ENCODE measurements at regions not wholly inside any gene's neighbourhood (a gene's known extent, or its start where the extent isn't known, plus 50 kb on each side); places are given as distances from the start of the nearest gene placed in this dataset.
"Not testable (repeated sequence)": the region's sequence is repeated elsewhere in the genome, so short reads cannot be mapped to it uniquely, and the experiment has no call there.

DNA sequence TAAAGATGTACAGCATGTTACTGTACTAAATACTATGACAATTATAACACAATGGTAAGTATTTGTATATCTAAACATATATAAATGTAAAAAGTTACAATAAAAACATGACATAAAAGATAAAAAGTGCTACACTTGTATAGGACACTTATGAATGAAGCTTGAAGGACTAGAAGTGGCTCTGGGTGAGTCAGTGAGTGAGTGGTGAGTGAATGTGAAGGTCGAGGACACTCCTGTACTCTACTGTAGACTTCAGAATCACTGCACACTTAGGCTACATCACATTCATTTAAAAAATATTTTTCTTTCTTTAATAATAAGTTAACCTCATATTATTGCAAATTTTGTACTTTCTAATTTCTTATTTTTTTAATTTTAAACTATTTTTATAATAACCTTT is 1476.7 kb upstream of the CDH8 start:
- no peak for DNase-seq (ENCODE audit: low read depth)

- no peak for DNase-seq (ENCODE audit: low read depth)
These were observed 1461.2 kb upstream of the CDH8 start for GRCh38 chr16:63497408-63497807.

- DNase-seq (ENCODE audit: low read depth), result no peak
These were observed 1460.0 kb upstream of the CDH8 start for GRCh38 chr16:63496282-63496681.

GRCh38 chr16:63488955-63489354 is 1452.7 kb upstream of the CDH8 start:
- no peak for DNase-seq (ENCODE audit: low read depth)

GRCh38 chr16:63481060-63481459 is 1444.8 kb upstream of the CDH8 start:
- no peak for DNase-seq (ENCODE audit: low read depth)

GRCh38 chr16:63473725-63474124 is 1437.5 kb upstream of the CDH8 start:
- DNase-seq (ENCODE audit: low read depth), result no peak

DNA sequence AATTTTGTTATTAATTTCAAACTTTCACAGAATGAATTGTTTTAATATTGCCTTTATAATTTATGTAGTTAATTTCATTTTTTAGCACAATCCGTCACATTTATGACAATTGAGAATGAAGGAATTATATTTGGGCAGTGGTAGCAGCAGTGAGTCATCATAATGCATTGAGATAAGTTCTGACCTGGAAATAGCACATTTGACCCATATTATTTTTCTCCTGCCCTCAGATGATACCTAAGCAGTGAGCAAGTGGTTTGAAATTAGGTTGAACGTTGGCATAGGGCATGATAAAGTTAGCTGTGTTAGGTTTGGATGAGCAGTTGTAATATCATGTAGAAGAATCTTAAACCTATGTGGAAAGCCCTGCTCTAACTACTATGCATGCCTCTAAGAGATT is 1431.3 kb upstream of the CDH8 start:
- peak; percentile 2 for DNase-seq (ENCODE audit: low read depth)

- DNase-seq (ENCODE audit: low read depth), result no peak
These were observed 1426.1 kb upstream of the CDH8 start for GRCh38 chr16:63462316-63462715.

GRCh38 chr16:63461248-63461841 is 1425.1 kb upstream of the CDH8 start:
- peak; percentile 9 for DNase-seq (ENCODE audit: low read depth)

DNA sequence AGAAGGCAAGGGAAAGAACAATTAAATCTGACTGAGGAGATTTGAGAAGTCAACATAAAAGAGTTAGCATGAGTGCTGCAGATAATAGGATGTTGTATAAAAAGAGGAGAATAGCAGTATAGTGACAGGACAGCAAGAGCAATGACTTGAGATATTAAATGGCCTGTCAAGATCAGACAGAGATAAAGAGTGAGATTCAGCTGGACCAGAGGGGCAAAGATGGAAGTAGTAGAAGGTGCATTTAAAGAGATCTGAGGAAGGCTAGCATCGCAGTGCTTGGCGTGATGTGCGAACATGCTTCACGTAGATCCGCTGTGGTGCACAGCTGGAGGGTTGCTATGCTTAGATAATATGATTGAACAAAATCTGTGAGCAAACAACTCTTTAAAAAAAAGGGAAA is 1422.6 kb upstream of the CDH8 start:
- no peak for DNase-seq (ENCODE audit: low read depth)

DNA sequence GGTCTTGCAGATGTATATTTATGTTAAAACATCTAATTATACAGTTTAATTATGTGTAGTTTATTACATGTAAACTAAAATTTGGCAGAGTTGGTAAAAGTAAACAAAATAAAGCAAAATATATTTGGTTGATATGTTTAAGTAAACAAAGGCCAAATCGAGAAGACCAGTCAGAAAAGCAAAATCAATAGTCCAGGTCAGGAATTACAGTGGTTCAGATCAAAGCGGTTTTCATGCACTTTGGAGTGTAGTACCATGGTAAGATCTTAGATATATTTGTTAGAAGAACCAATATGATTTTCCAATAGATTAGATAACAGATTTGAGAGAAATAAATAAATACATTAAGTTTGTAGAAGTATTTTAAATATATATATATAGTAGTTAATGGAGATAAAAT is 1421.6 kb upstream of the CDH8 start:
- no peak for DNase-seq (ENCODE audit: low read depth)

DNA sequence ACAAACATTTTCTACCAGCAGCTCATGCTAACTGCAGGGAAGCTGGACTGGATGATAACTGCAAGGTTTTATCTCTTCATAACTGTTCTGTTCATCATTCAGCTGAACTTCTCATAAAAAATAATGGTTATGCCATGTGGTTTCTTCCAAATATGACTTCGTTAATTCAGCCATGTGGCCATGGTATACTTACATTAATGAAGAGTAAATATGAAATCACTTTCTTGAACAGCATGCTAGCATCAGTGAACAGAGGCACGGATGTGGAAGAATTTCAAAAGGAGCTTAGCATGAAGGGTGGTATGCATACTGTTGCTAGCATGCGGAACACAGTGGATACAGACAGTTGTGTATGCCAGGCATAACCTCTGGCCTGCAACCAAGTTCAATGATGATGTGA is 1417.0 kb upstream of the CDH8 start:
- DNase-seq (ENCODE audit: low read depth), result no peak

DNA sequence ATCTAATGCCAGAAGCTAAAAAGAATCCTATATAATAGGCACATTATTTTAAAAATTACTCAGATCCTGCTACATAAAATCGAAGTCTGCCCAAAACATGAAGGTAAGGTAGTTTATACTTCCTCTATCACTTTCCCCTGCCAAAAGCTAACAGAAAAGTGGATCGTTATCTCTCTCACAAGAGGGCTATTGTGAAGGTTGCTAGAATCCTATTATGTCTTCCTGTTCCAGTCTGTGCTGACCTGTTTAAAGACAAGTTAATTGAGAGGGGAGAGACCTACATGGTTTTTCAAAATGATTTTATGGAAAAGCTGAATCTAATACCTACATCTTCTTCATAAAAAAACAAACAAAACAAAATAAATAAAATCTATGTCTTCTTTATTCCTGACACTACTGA is 1410.9 kb upstream of the CDH8 start:
- DNase-seq (ENCODE audit: low read depth), result no peak

GRCh38 chr16:63442246-63442645 is 1406.0 kb upstream of the CDH8 start:
- no peak for DNase-seq (ENCODE audit: low read depth)

DNA sequence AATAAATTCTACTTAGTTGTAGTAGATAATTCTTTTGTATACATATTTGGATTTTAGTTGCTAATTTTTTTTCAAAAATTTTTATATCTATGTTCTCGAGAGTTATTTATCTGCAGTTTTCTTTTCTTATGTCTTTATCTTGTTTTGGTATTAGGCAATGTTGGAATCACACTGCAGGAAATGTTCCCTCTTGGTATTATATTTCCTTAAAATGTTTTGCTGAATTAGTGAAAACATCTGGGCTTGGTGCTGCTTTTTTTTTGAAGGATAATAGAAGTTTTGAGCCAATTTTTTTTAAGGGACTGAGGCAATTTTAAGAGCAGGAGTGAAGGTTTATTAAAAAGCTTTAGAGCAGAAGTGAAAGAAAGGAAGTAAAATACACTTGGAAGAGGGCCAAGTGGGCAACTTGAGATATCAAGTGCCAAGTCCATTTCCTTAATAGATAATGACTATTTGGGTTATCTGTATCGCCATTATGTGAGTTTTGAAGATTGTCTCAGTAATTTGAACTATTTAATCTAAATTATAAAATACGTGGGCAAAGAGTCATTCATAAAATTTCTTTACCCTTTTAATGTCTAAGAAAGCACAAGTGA is 1390.1 kb upstream of the CDH8 start:
- DNase-seq (ENCODE audit: low read depth), result no peak

DNA sequence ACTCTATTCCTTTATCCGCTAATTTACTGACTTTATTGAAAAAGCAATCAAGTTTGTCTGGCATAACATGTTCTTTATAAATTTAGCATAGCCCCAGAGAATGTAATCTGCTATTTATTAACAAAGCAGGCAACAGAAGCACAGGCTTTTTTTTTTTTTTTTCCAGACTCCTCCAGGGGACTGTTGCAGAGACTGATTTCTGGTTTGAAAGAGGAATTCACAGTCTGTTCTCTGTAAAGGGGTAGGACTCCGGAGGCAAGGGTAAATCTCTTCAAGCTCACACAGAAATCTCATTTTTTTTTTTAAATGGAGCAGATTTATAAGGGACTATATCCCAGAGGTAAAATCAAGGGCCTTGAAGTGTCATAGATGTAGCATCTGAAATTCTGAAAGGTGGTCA is 1386.5 kb upstream of the CDH8 start:
- no peak for DNase-seq (ENCODE audit: low read depth)

GRCh38 chr16:63416712-63417111 is 1380.5 kb upstream of the CDH8 start:
- no peak for DNase-seq (ENCODE audit: low read depth)

DNA sequence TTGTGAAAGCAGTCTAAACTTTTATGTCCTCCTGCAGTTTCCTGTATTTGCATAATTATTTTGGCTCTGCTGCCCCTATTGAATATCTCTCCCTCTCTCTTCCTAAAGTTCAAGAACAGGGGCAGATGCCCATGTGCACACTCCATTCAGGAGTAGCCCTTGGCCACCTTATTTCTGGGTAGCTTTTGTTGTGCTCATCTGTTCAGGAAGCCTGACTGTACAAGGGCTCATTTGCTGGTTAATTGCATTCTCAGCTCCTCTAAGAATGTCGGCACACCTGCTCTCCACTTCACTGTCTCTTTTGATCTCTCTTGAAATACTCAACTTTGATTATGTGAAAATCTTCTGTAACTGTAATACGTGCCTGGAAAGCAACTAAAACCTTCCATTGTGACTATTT is 1378.8 kb upstream of the CDH8 start:
- no peak for DNase-seq (ENCODE audit: low read depth)

DNA sequence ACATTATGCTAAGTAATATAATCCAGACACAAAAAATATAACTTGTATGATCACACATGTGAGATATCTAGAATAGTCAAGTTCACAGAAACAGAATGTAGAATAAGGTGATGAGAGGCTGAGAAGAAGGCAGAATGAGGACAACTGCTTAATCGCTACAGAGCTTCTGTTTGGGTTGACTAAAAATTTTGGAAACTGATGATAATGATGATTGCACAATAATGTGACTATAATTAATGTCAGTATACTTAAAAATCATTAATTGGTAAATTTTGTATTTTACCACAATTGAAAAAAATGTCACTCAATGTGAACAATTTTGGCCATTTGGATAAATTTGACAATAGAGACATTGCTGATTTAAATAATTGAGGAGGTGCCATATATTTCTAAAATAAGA is 1374.4 kb upstream of the CDH8 start:
- no peak for DNase-seq (ENCODE audit: low read depth)

- no peak for DNase-seq (ENCODE audit: low read depth)
These were observed 1367.6 kb upstream of the CDH8 start for GRCh38 chr16:63403792-63404191.

DNA sequence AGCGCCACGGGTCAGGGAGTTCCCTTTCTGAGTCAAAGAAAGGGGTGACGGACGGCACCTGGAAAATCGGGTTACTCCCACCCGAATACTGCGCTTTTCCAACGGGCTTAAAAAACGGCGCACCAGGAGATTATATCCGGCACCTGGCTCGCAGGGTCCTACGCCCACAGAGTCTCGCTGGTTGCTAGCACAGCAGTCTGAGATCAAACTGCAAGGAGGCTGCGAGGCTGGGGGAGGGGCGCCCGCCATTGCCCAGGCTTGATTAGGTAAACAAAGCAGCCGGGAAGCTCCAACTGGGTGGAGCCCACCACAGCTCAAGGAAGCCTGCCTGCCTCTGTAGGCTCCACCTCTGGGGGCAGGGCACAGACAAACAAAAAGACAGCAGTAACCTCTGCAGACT is 1352.0 kb upstream of the CDH8 start:
- DNase-seq (ENCODE audit: low read depth), result not testable (repeated sequence)

- no peak for DNase-seq (ENCODE audit: low read depth)
These were observed 1349.6 kb upstream of the CDH8 start for GRCh38 chr16:63385714-63386432.

DNA sequence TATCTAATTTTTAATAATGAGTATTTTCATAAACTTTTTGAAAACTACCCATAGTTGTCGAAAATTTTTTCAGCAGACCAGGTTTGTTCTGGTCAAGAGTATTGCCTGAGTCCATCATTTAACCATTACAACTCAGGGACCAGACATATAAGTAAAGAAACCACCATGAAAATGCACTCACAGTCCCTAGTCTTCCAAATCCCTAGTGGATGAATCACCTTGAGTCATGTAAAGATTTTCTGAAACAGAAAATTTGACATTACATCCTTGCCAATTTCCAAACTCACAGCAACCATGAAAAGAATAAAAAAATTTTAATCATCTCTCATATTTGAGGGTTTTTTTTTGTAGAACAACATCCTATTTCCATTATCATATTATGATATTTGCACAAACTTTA is 1337.5 kb upstream of the CDH8 start:
- DNase-seq (ENCODE audit: low read depth), result peak; percentile 9

- DNase-seq (ENCODE audit: low read depth), result no peak
These were observed 1336.6 kb upstream of the CDH8 start for GRCh38 chr16:63372815-63373214.

Data from HS-5 (cell line).